ENCODE measurements at regions not wholly inside any gene's neighbourhood (a gene's known extent, or its start where the extent isn't known, plus 50 kb on each side); places are given as distances from the start of the nearest gene placed in this dataset.

GRCh38 chr9:90322296-90322695, 320.3 kb downstream of the DIRAS2 start:
- H3K27ac ChIP-seq (ENCODE audit: low read depth): no peak overlapping the region
- H3K9me2 ChIP-seq (ENCODE audit: insufficient read depth): no peaks in the 10 kb centered on the region
- no peak overlapping the region for H3K27ac Mint-ChIP-seq
- H3K4me1 ChIP-seq (ENCODE audit: insufficient read depth): peaks cover 5% of the 10 kb centered on the region
- H3K36me3 ChIP-seq (ENCODE audit: insufficient read depth): no peaks in the 10 kb centered on the region
- no peak overlapping the region for H3K4me3 Mint-ChIP-seq
- H2AFZ ChIP-seq: no peak overlapping the region
- H3K79me2 ChIP-seq (replicated peaks; ENCODE audit: insufficient read depth): no peaks in the 10 kb centered on the region
- no peak for DNase-seq (ENCODE audit: low spot score)
- peaks cover 3% of the 10 kb centered on the region for H3K4me1 Mint-ChIP-seq
- no peaks in the 10 kb centered on the region for H4K20me1 ChIP-seq (replicated peaks; ENCODE audit: insufficient read depth)
- no peak overlapping the region for H3K4me3 ChIP-seq
- no peaks in the 10 kb centered on the region for H3K36me3 Mint-ChIP-seq (ENCODE audit: low read depth)
- peaks cover under 1% of the 10 kb centered on the region for H3K27me3 Mint-ChIP-seq (ENCODE audit: insufficient read depth, low read depth, poor library complexity)
- H3F3A ChIP-seq (replicated peaks; ENCODE audit: low read depth): no peaks in the 10 kb centered on the region
- H3K9me3 Mint-ChIP-seq: no peaks in the 10 kb centered on the region
- H3K4me2 ChIP-seq: no peak overlapping the region
- TF ChIP-seq JUNB (IDR thresholded peaks at IDR 0.05; ENCODE audit: unreplicated experiment) (no peak), NANOG (IDR thresholded peaks at IDR 0.05; ENCODE audit: borderline replicate concordance) (no peak), ZNF462 (CRISPR knock-in tag; IDR thresholded peaks at IDR 0.05) (no peak), REST (IDR thresholded peaks at IDR 0.05; ENCODE audit: unreplicated experiment) (no peak), EZH2 (IDR thresholded peaks at IDR 0.05; ENCODE audit: low read depth, unreplicated experiment) (no peak), EZH2phosphoT487 (IDR thresholded peaks at IDR 0.05; ENCODE audit: unreplicated experiment) (no peak), POLR2AphosphoS5 (IDR thresholded peaks at IDR 0.05; ENCODE audit: low read depth) (no peak), CREB1 (CRISPR knock-in tag; IDR thresholded peaks at IDR 0.05; ENCODE audit: low read depth) (no peak), STAT1 (IDR thresholded peaks at IDR 0.05; ENCODE audit: unreplicated experiment) (no peak), CTCF (conservative IDR thresholded peaks at IDR 0.05; ENCODE audit: low read depth in 2 of 2) (no peak), ZNF114 (CRISPR knock-in tag; IDR thresholded peaks at IDR 0.05) (no peak), ZNF331 (CRISPR knock-in tag; IDR thresholded peaks at IDR 0.05; ENCODE audit: low read depth) (no peak)
- TF ChIP-seq, protein P1, sequence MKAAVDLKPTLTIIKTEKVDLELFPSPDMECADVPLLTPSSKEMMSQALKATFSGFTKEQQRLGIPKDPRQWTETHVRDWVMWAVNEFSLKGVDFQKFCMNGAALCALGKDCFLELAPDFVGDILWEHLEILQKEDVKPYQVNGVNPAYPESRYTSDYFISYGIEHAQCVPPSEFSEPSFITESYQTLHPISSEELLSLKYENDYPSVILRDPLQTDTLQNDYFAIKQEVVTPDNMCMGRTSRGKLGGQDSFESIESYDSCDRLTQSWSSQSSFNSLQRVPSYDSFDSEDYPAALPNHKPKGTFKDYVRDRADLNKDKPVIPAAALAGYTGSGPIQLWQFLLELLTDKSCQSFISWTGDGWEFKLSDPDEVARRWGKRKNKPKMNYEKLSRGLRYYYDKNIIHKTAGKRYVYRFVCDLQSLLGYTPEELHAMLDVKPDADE (IDR thresholded peaks at IDR 0.05): no peak
- no peak for ATAC-seq
- H3K27me3 ChIP-seq (ENCODE audit: insufficient read depth): no peaks in the 10 kb centered on the region

All from GM23338 (cell line).